Left ventricle myocardium inferior (tissue), 1 donor: ENCODE measurements at regions not wholly inside any gene's neighbourhood (a gene's known extent, or its start where the extent isn't known, plus 50 kb on each side); places are given as distances from the start of the nearest gene placed in this dataset.

ENCODE experiments used
- DNase-seq: peaks from one replicate; pipeline ENCODE4 v3.0.0-alpha.2; 2020
- H3K27ac ChIP-seq: fragments of 200-600 bp; replicated peaks from 2 replicates; pipeline ENCODE4 v1.8.0; 2021
- H3K27me3 ChIP-seq: fragments of 200-600 bp; 2 replicates; pipeline ENCODE4 v1.8.0; 2021; ENCODE audit warnings: low read depth
- H3K36me3 ChIP-seq: fragments of 200-600 bp; 2 replicates; pipeline ENCODE4 v1.8.0; 2021
- H3K4me1 ChIP-seq: fragments of 200-600 bp; 2 replicates; pipeline ENCODE4 v1.8.0; 2021
- H3K4me3 ChIP-seq: fragments of 200-600 bp; 2 replicates; pipeline ENCODE4 v1.8.0; 2021; ENCODE audit warnings: mild to moderate bottlenecking, moderate library complexity
- H3K9me3 ChIP-seq: fragments of 200-600 bp; replicated peaks from 2 replicates; pipeline ENCODE4 v1.8.0; 2021
- intact Hi-C: fragments of 100-400 bp; cut with micrococcal nuclease; formaldehyde crosslinking; loops from one replicate; pipeline ENCODE4 v1.11.0; 2022
- TF ChIP-seq, protein P1 (sequence below): fragments of 200-600 bp; IDR thresholded peaks from 2 replicates; pipeline ENCODE4 v1.8.0; 2021; ENCODE audit warnings: antibody characterized with exemption, mild to moderate bottlenecking, borderline replicate concordance
- donor health status: DM: no; HTN: yes; CAD: no; lungs with severe emphysema.

DNA sequence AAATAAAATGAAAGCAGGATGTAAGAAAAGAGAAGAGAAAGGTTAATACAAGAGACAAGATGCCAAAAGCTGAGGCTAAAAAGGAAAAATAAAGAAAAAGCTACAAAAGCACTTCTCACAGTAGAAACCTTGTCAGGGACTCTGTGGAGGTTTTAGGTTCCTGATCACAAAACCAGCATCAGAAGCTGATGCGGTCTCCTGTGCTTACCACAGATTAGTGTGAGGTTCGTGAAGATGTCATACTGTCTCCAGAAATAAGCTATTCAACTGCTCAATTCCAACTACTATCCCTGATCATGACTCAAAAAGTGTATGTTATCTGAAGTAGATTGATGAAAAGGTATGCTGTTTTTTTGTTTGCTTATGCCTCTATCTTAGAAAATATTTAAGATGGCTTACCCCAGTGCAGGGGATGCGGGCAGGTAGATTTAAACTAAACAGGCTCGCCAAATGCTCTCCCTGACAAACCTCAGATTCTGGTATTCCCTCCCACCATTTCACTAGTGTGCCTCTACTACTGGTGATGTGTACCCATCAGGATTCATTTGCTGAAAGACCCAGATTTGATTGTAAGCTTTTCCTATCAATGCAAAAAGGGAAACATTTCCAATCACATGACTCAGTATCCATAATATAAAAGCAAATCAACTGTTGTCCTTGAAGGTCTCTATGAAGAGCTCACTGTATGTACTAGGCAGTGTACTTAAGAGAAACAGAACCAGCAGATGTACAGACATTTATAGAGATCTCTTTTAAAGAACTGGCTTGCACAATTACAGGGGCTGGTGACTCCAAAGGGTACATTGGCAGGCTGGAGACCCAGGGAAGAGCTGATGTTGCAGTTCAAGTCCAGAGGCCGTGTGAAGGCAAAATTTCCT, 169.5 kb upstream of the FOXN3 start:
- no peak for DNase-seq
- Histone ChIP-seq H3K27me3 (no peaks in the 10 kb centered on the region), H3K4me1 (peaks cover 31% of the 10 kb centered on the region), H3K36me3 (peaks cover 1% of the 10 kb centered on the region), H3K4me3 (no peak overlapping the region), H3K9me3 (no peaks in the 10 kb centered on the region), H3K27ac (no peak overlapping the region)
- TF ChIP-seq, protein P1, sequence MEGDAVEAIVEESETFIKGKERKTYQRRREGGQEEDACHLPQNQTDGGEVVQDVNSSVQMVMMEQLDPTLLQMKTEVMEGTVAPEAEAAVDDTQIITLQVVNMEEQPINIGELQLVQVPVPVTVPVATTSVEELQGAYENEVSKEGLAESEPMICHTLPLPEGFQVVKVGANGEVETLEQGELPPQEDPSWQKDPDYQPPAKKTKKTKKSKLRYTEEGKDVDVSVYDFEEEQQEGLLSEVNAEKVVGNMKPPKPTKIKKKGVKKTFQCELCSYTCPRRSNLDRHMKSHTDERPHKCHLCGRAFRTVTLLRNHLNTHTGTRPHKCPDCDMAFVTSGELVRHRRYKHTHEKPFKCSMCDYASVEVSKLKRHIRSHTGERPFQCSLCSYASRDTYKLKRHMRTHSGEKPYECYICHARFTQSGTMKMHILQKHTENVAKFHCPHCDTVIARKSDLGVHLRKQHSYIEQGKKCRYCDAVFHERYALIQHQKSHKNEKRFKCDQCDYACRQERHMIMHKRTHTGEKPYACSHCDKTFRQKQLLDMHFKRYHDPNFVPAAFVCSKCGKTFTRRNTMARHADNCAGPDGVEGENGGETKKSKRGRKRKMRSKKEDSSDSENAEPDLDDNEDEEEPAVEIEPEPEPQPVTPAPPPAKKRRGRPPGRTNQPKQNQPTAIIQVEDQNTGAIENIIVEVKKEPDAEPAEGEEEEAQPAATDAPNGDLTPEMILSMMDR = no peak
- intact Hi-C loops = no loop called here

GRCh38 chr14:89578156-89578555, 161.1 kb upstream of the FOXN3 start:
- Histone ChIP-seq H3K36me3 (peaks cover 13% of the 10 kb centered on the region), H3K4me3 (no peak overlapping the region), H3K27ac (peak overlapping the region; percentile 46), H3K27me3 (no peaks in the 10 kb centered on the region), H3K4me1 (peaks cover 54% of the 10 kb centered on the region), H3K9me3 (no peaks in the 10 kb centered on the region)
- intact Hi-C loops = no loop called here
- TF ChIP-seq, protein P1 = no peak
- no peak for DNase-seq

DNA sequence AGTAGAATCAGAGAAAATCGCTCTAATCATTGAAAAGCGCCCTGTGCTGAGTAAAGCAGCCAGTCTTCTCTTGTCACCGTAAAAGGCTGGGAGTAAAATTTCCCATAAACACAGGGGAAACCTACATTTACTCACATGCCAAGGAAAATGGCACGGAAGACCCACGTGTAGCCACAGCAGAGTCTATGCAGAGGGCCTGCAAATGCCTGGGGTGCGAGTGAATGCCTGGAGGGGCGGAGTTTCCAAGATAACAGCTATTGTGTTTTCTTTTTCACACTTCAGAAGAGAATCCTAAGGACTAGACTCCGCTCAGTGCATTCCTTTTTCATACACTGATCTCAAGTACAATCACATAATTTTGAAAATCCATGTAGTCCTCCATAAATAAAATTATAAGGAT, 159.9 kb upstream of the FOXN3 start:
- Histone ChIP-seq H3K27ac (no peak overlapping the region), H3K27me3 (no peaks in the 10 kb centered on the region), H3K9me3 (no peaks in the 10 kb centered on the region), H3K4me3 (no peak overlapping the region), H3K4me1 (peaks cover 66% of the 10 kb centered on the region), H3K36me3 (peaks cover 13% of the 10 kb centered on the region)
- TF ChIP-seq, protein P1 = no peak
- DNase-seq = no peak
- intact Hi-C loops = no loop called here

DNA sequence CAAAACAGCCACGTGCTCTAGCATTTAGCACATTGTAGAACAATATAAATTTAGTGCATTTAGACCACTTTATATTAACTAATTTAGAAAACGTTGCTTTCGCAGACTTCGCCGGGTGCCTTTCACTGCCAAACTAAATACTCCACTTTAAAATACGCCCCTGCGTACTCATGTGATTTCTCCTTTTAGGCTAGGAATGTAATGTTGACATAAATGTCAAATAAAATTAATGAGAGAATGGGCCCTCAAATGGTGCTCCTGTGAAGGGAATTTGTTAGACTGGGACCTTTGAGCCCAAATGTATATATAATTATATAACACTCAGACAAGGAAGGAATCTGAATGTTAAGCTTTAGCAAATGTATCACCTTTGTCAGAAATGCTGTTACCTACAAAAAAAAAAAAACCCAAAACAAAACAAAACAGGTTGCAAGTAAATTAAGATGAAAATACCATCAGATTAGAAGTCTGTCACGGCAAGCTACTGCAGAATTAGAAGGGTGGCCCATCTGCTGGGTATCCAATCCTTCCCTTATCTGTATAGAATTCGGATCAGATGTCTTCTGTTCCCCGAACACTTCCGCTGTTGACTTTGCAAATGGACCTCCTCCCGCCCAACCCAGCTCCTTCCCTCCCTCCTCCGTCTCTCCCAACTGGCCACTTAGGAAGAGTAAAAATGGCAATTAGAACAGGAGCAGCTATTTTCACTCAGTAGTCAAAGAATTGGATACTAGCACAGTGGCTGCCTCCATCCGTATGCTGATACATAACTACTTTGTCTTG, 159.3 kb upstream of the FOXN3 start:
- TF ChIP-seq, protein P1 = no peak
- Histone ChIP-seq H3K27ac (no peak overlapping the region), H3K9me3 (no peaks in the 10 kb centered on the region), H3K27me3 (no peaks in the 10 kb centered on the region), H3K4me3 (no peak overlapping the region), H3K36me3 (peaks cover 11% of the 10 kb centered on the region), H3K4me1 (peaks cover 72% of the 10 kb centered on the region)
- intact Hi-C loops = no loop called here
- DNase-seq = no peak

DNA sequence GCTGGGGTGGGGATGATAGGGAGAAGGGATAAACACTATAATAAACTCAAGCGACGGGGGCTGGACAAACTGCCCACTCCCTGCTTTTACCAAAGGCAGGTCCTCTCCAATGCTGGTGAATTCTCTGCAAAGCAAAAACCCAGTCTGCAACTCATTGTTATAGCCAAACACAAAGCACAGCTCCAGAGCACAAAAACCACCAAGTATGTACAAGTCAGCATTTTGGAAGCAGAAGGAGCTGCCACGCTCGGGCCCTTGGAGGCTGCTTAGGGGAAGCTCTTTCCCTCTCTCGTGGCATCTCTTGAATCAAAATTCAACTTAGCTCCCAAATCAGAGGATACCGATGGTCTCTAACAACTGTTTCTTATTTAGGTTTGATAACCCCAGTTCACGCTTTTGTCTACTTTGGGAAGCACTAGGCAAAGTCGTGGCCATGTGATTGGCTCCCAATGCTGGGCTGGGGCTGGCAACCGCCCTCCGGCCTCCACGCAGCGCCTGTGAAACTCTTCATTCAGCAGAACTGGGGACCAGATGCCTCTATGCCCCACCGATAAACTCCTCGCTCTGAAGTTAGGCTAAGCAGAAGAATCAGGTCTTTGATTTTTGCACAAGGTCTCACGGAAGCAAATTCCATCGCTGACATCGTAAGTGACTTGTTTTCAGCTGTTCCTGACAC, 158.5 kb upstream of the FOXN3 start:
- TF ChIP-seq, protein P1 = no peak
- Histone ChIP-seq H3K9me3 (no peaks in the 10 kb centered on the region), H3K36me3 (peaks cover 2% of the 10 kb centered on the region), H3K4me1 (peaks cover 78% of the 10 kb centered on the region), H3K27me3 (no peaks in the 10 kb centered on the region), H3K27ac (peak overlapping the region; percentile 80), H3K4me3 (no peak overlapping the region)
- no peak for DNase-seq
- intact Hi-C loops = no loop called here
